Tibial nerve (tissue), 4 donors: ENCODE measurements at regions not wholly inside any gene's neighbourhood (a gene's known extent, or its start where the extent isn't known, plus 50 kb on each side); places are given as distances from the start of the nearest gene placed in this dataset.

ENCODE experiments used
- CTCF ChIP-seq, 5 experiments: fragments of 200-600 bp in 3 of 5; fragments of 450-650 bp in 2 of 5; sonication (generic) in 3 of 5; IDR thresholded peaks; one replicate each; pipeline ENCODE4 v1.5.1; 2016 to 2019; ENCODE audit warnings: antibody characterized with exemption in 5 of 5, mild to moderate bottlenecking in 3 of 5, moderate library complexity in 2 of 5
- EP300 ChIP-seq, 2 donors: sonication (generic); formaldehyde crosslinking; IDR thresholded peaks; one replicate each; pipeline ENCODE4 v1.6.1; 2017; ENCODE audit warnings: antibody characterized with exemption in 2 of 2, mild to moderate bottlenecking in 1 of 2
- POLR2A ChIP-seq, 2 donors: fragments of 450-650 bp; IDR thresholded peaks; one replicate each; pipeline ENCODE4 v1.6.1; 2017; ENCODE audit warnings: antibody characterized with exemption in 2 of 2, mild to moderate bottlenecking in 2 of 2, moderate library complexity in 2 of 2

- TF ChIP-seq CTCF (IDR thresholded peaks at IDR 0.05) (no peak), EP300 (IDR thresholded peaks at IDR 0.05) (no peak), POLR2A (IDR thresholded peaks at IDR 0.05) (no peak)
These were observed 669.1 kb downstream of the SATB2 start for GRCh38 chr2:198788676-198789075.
